ENCODE measurements at regions not wholly inside any gene's neighbourhood (a gene's known extent, or its start where the extent isn't known, plus 50 kb on each side); places are given as distances from the start of the nearest gene placed in this dataset.

DNA sequence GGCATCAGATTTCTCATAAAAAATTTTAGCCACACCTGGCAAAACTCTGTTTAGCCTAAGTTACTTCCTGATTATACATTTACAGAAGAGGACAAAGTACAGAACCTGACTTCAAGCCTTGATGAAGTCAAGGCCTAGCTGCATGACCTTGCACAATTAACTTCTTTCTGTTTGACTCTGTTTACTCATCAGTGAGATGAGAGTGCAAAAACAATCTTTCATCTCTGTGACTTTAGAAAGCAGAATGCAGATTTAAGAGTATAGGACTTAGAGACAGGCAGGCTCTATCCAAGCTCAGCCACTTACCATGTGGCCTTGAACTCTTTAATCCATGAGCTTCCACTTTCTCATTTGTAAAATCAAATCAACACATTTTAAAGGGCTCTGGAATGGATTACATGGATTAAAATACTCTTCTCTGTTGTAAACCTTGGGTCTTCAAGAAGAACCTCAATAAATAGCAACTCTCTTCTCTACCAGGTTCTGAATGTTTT lies 1178.9 kb downstream of the FLRT2 start (continued):
- TF ChIP-seq, protein P1, sequence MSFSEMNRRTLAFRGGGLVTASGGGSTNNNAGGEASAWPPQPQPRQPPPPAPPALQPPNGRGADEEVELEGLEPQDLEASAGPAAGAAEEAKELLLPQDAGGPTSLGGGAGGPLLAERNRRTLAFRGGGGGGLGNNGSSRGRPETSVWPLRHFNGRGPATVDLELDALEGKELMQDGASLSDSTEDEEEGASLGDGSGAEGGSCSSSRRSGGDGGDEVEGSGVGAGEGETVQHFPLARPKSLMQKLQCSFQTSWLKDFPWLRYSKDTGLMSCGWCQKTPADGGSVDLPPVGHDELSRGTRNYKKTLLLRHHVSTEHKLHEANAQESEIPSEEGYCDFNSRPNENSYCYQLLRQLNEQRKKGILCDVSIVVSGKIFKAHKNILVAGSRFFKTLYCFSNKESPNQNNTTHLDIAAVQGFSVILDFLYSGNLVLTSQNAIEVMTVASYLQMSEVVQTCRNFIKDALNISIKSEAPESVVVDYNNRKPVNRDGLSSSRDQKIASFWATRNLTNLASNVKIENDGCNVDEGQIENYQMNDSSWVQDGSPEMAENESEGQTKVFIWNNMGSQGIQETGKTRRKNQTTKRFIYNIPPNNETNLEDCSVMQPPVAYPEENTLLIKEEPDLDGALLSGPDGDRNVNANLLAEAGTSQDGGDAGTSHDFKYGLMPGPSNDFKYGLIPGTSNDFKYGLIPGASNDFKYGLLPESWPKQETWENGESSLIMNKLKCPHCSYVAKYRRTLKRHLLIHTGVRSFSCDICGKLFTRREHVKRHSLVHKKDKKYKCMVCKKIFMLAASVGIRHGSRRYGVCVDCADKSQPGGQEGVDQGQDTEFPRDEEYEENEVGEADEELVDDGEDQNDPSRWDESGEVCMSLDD (CRISPR knock-in tag; IDR thresholded peaks at IDR 0.05; ENCODE audit: borderline replicate concordance) = no peak
- TF ChIP-seq CCAR2 (optimal IDR thresholded peaks at IDR 0.05; ENCODE audit: low read depth, low read length) = no peak
- no peak for TF ChIP-seq ZNF142 (CRISPR knock-in tag; IDR thresholded peaks at IDR 0.05)
- TF ChIP-seq ZNF589 (CRISPR knock-in tag; conservative IDR thresholded peaks at IDR 0.05) = no peak
- TF ChIP-seq LBX2 (CRISPR knock-in tag; IDR thresholded peaks at IDR 0.05; ENCODE audit: borderline replicate concordance) = no peak
- TF ChIP-seq PAWR (CRISPR knock-in tag; IDR thresholded peaks at IDR 0.05; ENCODE audit: borderline replicate concordance) = no peak
- TF ChIP-seq FOXO1 (CRISPR knock-in tag; IDR thresholded peaks at IDR 0.05) = peak; percentile 97
- TF ChIP-seq ZNF263 (CRISPR knock-in tag; IDR thresholded peaks at IDR 0.05) = no peak
- no peak for TF ChIP-seq MYNN (CRISPR knock-in tag; IDR thresholded peaks at IDR 0.05; ENCODE audit: low read depth)
- TF ChIP-seq, protein P2, sequence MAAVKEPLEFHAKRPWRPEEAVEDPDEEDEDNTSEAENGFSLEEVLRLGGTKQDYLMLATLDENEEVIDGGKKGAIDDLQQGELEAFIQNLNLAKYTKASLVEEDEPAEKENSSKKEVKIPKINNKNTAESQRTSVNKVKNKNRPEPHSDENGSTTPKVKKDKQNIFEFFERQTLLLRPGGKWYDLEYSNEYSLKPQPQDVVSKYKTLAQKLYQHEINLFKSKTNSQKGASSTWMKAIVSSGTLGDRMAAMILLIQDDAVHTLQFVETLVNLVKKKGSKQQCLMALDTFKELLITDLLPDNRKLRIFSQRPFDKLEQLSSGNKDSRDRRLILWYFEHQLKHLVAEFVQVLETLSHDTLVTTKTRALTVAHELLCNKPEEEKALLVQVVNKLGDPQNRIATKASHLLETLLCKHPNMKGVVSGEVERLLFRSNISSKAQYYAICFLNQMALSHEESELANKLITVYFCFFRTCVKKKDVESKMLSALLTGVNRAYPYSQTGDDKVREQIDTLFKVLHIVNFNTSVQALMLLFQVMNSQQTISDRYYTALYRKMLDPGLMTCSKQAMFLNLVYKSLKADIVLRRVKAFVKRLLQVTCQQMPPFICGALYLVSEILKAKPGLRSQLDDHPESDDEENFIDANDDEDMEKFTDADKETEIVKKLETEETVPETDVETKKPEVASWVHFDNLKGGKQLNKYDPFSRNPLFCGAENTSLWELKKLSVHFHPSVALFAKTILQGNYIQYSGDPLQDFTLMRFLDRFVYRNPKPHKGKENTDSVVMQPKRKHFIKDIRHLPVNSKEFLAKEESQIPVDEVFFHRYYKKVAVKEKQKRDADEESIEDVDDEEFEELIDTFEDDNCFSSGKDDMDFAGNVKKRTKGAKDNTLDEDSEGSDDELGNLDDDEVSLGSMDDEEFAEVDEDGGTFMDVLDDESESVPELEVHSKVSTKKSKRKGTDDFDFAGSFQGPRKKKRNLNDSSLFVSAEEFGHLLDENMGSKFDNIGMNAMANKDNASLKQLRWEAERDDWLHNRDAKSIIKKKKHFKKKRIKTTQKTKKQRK (IDR thresholded peaks at IDR 0.05; ENCODE audit: low read length) = no peak
- no peak for TF ChIP-seq ZNF329 (CRISPR knock-in tag; IDR thresholded peaks at IDR 0.05; ENCODE audit: low read depth)
- TF ChIP-seq ZNF44 (CRISPR knock-in tag; IDR thresholded peaks at IDR 0.05) = no peak
- no peak for TF ChIP-seq ZNF562 (CRISPR knock-in tag; IDR thresholded peaks at IDR 0.05; ENCODE audit: borderline replicate concordance)
- no peak for TF ChIP-seq SNAPC2 (CRISPR knock-in tag; IDR thresholded peaks at IDR 0.05)
- no peak for TF ChIP-seq ZNF274 (CRISPR knock-in tag; IDR thresholded peaks at IDR 0.05)
- TF ChIP-seq ZNF230 (CRISPR knock-in tag; IDR thresholded peaks at IDR 0.05) = no peak
- TF ChIP-seq SIN3A (IDR thresholded peaks at IDR 0.05; ENCODE audit: borderline replicate concordance, low read depth, low read length) = no peak
- TF ChIP-seq PPARG (CRISPR knock-in tag; conservative IDR thresholded peaks at IDR 0.05) = peak; percentile 90
- no peak for TF ChIP-seq XRCC5 (optimal IDR thresholded peaks at IDR 0.05; ENCODE audit: low read length)
